HG03159 (cell line): ENCODE measurements at regions not wholly inside any gene's neighbourhood (a gene's known extent, or its start where the extent isn't known, plus 50 kb on each side); places are given as distances from the start of the nearest gene placed in this dataset.
"Not testable (repeated sequence)": the region's sequence is repeated elsewhere in the genome, so short reads cannot be mapped to it uniquely, and the experiment has no call there.

Experiments used
- ATAC-seq: cut with Tn5 transposase; IDR thresholded peaks from one replicate; pipeline ENCODE4 v1.9.1; 2021; ENCODE audit warnings: mild to moderate bottlenecking, moderate library complexity; ENCODE audit not compliant: unreplicated experiment

DNA sequence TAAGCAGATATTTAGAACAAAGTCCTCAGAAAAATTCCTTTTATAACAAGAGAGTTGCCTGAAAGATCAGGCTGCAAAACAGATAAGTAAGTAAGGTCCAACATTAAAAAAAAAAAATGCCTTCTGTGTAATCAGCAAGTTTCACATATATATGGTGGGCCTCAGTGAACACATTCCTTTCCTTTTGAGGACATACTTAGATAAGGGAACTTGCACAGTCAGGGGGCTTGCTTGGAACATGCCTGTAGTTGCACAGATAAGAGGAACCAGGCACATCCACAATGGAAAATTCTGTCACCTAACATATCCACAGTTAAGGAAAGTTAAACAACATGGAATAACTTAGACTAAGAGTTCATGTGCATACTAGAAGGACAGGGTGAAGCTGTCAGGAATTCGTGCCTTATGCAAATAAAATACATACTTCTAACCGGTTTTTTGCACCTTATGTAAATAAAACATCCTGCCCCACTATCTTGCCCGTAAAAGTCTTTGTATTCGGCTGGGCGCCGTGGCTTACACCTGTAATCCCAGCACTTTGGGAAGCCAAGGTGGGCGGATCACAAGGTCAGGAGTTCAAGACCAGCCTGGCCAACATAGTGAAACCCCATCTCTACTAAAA lies 257.3 kb downstream of the ZNF33B start:
- ATAC-seq = no peak

DNA sequence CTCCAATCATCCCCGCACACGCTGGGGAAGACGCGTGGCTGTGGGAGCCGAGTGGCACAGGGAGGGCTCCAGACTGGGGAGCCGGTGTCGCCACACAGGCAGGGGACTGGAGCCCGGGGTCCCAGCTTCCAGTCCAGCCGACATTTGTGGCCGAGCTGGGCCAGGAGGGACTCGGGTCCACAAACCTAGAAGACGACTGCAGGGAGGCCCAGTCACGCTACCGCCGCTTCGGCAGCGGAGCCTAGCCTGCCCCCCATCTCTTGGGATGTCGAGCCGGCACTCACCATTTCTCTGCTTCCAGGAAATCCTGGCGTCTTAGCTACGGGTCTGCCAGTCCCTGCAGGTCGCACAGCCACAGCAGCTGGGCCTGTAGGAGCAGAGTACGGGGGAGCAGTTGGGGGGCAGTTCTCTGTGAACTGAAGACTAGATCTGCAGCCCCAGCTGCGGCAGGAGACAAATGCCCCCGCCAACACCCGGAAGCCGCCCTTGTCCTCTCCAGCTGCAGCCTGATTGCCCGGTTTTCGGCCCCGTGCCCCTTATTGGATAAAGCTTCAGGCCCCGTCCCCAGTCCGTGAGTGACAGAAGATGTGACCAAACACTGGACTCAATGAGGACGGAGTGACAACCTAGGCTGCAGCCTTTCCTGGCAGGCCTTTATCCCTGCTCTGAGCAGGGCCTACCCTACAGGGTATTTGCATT lies 270.7 kb downstream of the ZNF33B start:
- peak; percentile 100 for ATAC-seq

DNA sequence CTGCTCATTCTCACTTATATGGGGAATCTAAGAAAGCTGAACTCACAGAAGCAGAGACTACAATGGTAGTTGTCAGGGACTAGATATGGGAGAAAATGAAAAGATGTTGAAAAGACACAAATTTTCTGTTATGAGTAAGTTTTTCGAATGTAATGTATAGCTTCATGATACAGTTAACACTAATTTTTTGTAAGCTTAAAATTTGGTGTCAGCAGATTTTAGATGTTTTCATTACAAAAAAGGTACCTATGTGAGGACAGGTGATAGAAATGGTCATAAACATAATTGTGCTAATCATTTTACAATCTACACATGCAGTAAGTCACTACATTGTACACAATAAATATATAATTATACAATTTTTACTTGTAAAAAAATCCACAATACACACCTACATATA lies 286.6 kb downstream of the ZNF33B start:
- no peak for ATAC-seq

DNA sequence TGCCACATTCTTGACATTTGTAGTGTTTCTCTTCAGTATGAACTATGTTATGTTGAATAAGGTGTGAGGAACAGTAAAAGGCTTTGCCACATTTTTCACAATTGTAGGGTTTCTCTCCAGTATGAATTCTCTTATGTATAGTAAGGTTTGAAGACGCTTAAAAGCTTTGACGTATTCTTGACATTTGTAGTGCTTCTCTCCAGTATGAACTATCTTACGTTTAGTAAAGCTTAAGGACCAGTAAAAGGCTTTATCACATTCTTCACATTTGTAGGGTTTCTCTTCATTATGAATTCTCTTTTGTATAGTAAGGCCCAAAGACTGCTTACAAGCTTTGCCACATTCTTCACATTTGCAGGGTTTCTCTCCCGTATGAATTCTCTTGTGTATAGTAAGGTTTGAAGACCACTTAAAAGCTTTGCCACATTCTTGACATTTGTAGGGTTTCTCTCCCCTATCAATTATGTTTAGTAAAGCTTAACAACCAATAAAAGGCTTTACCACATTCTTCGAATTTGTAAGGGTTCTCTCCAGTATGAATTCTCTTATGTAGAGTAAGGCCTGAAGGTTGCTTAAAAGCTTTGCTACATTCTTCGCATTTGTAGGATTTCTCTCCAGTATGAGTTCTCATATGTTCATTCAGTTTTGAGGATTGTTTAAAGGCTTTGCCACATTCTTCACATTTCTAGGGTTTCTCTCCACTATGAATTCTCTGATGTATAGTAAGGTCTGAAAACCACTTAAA lies 301.6 kb downstream of the ZNF33B start:
- not testable (repeated sequence) for ATAC-seq

DNA sequence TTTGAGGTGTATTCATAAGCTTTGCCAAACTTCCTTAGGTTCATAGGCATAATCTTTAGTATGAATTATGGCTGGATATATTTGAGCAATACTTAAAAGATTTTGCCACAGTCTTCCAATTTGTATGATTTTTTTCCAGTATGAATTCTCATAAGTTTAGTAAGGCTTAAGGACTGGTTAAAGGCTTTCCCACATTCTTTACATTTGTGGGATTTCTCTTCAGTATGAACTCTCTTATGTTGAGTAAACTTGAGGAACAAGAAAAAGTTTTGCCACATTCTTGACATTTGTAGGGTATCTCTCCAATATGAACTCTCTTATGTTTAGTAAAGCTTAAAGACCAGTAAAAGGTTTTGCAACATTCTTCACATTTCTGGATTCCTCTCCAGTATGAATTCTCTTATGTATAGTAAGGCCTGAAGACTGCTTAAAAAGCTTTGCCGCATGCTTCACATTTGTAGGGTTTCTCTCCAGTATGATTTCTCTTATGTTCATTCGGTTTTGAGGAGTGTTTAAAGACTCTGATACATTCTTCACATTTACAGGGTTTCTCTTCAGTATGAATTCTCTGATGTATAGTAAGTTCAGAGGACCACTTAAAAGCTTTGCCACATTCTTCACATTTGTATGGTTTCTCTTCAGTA lies 302.6 kb downstream of the ZNF33B start:
- not testable (repeated sequence) for ATAC-seq

DNA sequence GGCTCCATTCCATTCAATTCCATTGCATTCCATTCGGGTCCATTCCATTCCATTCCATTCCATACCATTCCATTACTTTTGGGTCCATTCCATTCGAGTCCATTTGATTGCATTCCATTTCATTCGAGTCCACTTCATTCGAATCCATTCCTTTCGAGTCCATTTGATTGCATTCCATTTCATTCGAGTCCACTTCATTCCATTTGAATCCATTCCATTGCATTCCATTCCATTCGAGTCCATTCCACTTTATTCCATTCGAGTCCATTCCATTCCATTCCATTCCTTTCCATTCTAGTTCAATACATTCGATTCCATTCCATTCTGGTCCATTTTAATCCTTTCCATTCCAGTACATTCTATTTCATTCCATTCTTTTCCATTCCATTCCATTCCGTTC lies 334.0 kb downstream of the ZNF33B start:
- no peak for ATAC-seq

DNA sequence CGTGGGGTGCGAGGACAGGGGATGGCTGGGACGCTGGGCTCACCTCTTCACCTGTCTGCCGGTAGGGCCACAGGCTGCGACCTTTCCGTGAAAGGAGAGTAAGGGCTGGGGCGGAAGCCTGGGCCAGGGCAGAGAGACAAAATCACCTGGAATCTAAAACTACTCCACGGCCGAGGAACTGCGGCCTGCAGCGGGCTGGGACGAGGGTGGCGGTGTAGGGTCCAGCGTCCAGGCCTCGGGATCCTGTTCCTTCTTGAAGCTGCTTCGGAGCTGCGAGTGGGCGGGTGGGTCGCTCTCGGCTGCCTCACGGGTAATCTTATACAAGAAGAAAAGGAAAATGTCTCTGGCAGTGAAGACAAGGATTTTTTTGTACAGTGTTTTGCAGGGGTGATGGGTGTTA lies 356.5 kb downstream of the ZNF33B start:
- ATAC-seq = not testable (repeated sequence)

DNA sequence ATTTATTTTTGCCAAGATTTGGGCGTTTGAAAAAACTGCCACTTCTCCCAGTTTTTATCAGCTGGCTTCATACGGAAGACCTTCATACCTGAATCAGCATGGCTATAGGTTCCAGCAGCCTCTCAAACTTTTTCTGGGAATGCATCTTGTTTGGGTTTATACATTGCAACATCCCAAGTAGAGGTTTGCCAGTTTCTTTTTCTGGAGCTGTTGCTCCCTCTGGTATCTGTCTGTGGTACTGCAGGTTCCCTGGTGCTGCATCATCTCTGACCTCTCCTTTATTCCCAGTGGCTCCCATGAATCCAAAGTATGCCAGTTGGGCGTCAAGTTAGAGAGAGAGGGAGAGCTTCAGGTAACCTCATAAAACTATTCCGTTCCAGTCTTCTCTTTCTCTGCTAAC lies 368.6 kb downstream of the ZNF33B start:
- not testable (repeated sequence) for ATAC-seq

DNA sequence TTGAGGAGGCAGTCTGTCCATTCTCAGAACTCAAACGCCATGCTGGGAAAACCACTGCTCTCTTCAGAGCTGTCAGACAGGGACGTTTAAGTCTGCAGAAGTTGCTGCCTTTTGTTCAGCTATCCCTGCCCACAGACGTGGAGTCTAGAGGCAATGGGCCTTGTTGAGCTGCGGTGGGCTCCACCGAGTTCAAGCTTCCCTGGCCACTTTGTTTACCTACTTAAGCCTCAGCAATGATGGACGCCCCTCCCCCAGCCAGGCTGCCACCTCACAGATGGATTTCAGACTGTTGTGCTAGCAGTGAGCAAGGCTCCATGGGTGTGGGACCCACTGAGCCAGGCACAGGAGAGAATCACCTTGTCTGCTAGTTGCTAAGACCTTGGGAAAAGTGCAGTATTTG lies 375.1 kb downstream of the ZNF33B start:
- not testable (repeated sequence) for ATAC-seq

DNA sequence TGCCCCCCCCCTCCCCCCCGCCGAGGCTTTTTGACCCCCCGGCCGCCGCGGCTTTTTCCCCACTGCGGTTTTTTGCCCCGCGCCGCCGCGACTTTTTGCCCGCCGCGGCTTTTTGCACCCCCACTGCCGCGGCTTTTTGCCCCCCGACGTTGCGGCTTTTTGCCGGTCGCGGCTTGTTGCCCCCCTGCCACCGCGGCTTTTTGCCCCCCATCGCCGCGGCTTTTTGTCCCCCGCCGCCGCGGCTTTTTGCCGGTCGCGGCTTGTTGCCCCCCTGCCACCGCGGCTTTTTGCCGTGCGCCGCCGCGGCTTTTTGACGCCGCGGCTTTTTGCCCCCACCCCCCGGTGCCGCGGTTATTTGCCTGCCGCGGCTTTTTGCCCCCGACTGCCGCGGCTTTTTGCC lies 395.4 kb downstream of the ZNF33B start:
- ATAC-seq = not testable (repeated sequence)

DNA sequence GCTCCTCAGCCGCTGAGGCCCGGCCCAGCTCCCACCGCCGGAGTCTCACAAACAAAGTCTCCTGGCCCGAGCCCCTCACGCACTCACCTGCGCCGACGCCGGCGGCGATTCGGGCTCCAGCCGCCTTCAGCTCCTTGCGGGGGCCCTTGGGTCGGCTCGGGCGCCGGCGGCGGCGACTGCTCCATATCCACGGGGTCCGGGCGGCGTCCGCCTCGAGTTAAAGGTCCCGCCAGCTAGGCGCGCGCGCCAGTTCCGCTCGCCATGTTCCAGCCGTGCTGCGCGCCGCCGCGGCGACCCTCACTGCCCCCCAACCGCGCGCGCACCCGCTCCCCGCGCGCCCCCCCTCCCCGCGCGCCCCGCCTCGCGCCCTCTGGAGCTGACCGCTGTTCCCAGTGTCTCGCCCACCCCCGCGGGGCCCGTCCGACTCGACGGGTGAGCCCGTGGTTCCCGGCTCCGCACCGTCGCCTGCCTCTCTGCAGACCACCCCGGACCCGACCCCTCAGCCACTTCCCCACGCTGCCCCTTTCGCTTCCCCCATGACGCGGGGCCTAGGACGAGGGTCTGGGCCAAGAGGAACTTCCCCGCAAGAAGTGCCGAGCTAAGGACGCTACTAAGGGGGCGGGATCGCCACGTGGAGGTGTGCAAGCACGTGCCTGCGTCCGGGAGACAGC lies 396.1 kb downstream of the ZNF33B start:
- ATAC-seq = no peak

DNA sequence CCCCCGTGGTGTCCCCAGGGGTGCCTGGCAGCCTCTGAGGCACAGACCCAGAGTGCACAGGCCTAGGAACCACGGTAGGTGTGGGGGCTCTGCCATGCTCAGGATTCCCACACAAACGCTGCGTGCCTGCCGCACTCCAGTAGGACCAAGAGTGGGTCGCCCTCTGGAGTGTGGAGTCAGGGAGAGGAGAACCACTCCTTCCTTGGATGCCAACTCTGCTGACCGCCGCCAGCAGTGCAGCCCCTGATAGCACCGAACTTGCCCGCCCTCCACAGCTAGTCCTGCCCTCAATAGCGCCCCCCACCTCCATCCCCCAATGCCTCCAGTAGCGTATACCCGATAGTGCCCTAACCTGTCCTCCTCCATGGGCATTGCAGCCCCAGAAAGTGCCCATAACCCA lies 402.0 kb downstream of the ZNF33B start:
- ATAC-seq = not testable (repeated sequence)

DNA sequence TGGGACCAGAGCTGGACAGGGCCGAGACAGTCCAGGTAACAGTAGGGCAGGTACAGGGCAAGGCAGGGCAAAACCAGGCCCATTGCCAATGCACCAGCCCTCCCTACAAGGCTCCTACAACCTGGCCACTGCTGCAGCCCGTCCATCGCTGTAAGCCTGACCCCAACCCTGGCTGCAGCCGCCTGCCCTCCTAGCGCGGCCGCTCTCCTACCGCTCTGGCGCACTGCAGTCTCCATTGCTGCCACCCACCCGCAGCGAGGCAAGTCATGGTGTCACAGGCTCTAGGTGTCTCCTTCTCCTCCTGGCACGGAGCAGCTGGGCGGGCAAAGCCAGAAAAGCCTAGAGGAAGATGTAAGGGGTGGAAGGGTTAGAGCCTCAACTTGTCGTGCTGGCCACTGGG lies 402.6 kb downstream of the ZNF33B start:
- not testable (repeated sequence) for ATAC-seq

DNA sequence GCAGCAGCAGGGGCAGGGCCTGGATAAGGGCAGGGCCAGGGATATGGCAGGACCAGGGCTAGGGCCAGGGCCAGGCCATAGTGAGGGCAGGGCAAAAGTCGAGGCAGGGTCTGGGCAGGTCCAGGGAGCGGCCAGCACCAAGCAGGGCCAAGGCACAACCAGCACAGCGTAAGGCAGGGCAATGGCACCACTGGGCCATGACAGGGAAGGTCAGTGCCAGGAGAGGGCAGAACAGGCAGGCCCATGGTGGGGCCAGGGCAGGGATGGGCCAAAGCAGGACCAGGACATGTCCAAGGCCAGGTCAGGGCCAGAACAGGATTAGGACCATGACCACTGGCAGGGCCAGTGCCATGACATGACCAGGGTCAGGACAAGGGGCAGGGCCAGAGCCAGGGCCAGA lies 403.1 kb downstream of the ZNF33B start:
- not testable (repeated sequence) for ATAC-seq

DNA sequence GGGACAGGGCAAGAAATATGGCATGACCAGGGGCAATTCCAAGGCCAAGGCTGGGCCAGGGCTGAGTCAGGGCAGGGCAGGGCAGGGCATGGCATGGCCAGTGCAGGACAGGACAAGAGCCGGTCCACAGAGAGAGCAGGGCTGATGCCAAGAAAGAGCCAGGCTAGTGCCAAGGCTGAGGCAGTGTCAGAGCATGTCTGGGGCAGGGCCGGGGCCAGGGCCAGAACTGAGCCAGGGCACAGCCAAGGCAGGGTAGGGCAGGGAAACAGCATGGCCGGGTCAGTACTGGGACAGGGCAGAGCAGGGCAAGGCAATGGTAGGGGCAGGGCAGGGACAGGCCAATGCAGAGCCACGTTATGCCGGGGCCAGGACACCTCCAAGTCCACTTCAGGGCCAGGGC lies 403.9 kb downstream of the ZNF33B start:
- not testable (repeated sequence) for ATAC-seq

DNA sequence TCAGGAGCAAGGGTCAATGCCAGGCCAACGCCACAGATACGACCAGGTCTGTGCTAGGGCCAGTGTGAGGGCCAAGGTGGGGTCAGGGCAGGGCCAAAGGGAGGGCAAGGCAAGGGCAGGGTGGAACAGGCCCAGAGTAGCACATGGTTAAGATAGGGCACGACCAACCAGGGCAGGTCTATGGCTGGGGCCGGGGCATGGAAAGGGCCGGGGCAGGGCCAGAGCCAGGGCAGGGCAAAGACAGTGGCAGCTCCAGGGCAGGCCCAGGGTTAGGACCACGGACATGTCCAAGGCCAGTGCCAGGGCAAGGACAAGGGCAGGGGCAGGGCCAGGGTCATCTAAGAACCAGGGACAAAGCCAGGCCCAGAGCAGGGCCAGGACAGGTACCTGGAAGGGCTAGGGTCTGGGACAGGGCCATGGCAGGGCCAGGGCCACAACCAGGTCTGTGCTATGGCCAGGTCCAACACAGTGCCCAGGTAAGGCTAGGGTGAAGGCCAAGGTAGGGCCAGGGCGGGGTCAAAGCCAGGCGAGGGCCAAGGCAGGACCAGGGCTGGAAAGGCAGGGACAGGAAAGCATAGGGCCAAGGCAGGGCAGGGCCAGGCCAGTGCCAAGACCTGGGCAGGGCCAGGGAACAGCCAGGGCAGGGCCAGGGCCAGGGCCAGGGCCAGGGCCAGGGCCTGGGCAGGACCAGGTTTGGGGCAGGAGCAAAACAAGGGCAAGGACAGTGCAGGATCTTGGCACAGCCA lies 404.7 kb downstream of the ZNF33B start:
- ATAC-seq = not testable (repeated sequence)

DNA sequence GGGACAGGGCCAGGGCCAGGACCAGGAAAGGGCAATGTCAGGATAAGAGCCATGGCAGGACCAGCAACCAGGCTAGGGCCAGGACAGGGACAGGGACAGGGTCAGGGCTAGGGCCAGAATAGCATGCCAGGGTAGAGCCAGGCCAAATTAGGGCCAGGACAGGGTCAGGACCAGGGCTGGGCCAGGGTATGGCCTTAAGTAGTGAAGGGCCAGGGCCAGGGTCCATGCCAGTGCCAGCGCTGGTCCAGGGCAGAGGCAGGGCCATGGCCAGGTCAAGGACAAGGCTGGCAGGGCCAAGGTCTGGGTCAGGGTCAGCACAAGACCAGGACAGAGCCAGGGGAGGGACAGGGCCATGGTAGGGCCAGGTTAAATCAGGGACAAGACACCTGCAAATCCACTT lies 405.4 kb downstream of the ZNF33B start:
- ATAC-seq = not testable (repeated sequence)

DNA sequence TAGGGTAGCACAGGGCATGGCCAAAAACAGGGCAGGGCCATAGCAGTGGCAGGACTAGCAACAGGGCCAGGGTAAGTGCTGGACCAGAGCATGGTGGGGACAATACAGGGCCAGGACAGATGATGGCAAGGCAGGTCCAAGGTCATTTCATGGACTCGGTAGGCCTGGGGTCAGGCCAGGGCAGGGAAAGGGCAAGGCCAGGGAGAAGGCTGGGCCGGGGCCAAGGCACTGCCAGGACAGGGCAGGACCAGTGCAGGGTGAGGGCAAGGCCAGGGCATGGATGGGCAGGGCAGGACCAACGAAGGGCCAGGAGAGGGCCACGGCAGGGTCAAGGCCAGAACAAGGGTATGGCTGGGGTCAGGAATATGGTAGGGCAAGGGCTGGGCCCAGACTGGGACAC lies 407.6 kb downstream of the ZNF33B start:
- not testable (repeated sequence) for ATAC-seq

DNA sequence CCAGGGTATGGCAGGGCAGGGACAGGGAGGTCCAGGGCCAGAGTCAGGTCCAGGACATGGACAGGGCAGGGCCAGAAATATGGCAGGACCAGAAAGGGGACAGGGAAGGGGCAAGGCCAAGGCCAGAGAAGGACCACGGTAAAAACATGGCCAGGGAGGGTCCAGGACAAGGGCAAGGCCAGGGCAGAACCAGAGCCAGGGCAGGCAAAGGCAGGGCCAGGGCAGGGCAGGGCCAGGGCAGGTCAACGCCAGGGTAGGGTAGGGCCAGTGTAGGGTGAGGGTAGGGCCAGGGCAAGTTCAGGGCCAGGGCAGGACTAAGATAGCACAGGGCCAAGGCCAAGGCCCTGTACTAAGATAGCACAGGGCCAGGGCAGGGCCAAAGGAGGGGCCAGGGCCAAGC lies 408.3 kb downstream of the ZNF33B start:
- not testable (repeated sequence) for ATAC-seq

DNA sequence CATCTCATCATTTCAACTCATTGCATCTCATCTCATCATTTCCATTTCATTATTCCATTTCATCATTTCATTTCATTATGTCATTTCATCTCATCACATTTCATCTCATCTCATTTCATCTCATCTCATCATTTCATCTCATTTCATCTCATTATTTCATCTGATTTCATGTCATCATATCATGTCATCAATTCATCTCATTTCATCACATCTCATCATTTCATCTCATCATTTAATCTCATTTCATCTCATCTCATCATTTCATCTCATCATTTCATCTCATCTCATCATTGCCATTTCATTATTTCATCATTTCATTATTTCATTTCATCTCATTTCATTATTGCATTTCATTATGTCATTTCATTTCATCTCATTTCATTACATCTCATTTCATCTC lies 410.5 kb downstream of the ZNF33B start:
- not testable (repeated sequence) for ATAC-seq
